GM18508 (cell line): ENCODE measurements at regions not wholly inside any gene's neighbourhood (a gene's known extent, or its start where the extent isn't known, plus 50 kb on each side); places are given as distances from the start of the nearest gene placed in this dataset.
"Not testable (repeated sequence)": the region's sequence is repeated elsewhere in the genome, so short reads cannot be mapped to it uniquely, and the experiment has no call there.

Experiments
- ATAC-seq: cut with Tn5 transposase; IDR thresholded peaks from one replicate; pipeline ENCODE4 v1.9.1; 2021; ENCODE audit warnings: moderate number of reproducible peaks; ENCODE audit not compliant: insufficient read depth, unreplicated experiment

DNA sequence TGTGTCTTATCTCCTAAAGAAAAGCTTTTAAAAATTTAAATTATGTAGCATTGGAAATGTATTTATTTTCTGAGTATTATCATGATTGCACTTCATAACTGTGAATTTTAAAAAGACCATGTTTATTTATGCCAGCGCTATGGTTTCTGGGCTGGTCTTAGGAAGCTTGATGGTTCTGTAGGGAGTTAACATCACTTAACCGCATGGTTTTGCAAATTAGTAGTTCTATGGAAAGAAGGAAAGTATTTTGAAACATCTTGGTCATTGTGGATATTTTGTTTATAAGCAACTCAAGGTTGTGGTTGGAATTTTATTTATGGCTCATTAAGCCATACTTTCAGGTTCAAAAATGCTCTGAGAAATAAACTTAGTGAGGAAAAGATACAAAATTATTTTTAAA lies 549.4 kb downstream of the STK39 start:
- no peak for ATAC-seq

DNA sequence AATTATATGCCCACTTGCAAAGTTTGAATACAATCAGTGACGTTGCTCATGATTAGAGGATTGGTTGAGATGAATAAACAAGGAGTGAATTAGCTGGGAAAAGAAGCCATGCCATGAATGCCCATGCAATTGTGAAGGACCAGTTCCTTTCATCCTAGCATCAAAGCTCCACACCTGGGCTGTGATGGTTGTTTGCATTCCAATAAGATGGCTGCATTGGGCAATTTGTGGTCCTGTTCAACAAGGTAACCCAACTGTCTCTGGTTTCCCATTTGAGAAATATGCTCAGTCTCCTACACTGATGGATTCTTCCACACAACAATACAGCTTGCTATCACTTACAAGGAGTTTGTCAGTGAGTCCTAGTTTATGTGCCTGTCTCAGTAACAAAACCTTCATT lies 550.2 kb downstream of the STK39 start:
- ATAC-seq, result no peak

DNA sequence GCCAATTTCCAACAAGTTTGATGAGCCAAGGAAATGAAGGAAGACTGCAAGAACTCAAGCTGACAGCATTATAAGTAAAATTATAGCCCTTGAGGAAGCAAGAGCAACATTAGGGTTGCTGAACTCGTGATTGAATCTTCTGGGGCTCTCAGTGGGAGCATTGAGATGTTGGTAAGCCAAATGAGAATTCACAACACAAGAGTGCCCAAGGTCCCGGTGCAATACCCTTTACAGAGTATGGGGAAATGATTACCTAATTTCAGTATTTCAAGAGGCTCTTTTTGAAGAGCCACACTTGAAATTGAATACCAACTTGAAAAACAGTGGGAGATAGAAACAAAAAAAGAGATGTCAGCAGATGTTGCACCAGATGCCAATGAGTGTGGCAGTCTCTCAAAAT lies 554.5 kb downstream of the STK39 start:
- ATAC-seq, result no peak

DNA sequence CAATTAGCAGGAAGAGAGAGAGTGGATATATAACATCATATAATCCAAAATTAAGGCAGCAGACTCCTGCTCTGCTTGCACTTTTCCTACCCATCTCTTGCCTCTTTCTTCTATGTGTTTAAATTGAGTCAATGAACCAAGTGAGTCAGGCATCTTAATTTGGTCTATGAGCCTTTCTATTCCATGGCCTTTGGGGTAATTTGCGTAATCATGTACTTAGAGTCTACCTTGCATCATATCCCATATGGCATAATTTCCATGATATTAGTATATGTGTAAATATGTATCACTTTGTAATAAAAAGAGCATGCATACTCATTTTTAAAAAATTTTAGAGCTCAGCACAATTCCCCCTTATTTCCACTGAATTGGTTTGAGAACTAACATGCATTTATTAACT lies 555.2 kb downstream of the STK39 start:
- no peak for ATAC-seq

DNA sequence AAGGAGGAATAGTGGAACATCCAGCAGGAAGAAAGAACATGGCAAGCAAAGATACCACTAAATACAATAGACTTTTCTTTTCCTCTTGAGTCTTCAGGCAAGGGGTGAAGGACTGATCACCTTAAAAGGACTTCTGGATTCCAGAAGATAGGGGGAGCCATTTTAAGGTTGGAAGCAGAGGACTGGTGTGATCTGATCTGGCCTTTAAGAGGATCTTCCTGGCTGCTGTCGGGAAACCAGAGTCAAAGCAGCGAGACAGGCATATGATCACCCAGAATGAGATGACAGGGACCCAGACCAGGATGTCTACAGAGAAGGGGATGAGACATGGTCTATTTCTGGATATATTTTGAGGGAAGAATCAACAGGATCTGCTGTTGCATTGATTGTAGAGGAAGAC lies 558.0 kb downstream of the STK39 start:
- ATAC-seq, result no peak

DNA sequence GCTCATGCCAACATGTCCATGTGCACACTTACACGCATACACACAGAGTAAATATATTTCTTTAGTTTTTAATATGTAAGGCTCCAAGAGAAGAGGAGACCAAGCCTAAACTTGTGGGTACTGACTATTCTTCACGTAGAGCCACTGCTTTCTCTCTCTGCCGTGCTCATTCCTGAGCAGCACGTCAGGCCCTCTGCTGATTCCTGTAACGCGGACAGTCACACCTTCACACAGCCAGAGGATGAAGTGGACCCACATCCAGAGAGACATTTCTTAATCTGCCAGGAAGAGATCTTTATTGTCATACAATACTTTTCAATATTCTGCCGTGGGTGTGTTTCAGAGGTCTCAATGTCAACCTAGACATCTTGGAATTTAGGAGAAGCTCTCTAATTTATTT lies 560.7 kb downstream of the STK39 start:
- ATAC-seq, result no peak

DNA sequence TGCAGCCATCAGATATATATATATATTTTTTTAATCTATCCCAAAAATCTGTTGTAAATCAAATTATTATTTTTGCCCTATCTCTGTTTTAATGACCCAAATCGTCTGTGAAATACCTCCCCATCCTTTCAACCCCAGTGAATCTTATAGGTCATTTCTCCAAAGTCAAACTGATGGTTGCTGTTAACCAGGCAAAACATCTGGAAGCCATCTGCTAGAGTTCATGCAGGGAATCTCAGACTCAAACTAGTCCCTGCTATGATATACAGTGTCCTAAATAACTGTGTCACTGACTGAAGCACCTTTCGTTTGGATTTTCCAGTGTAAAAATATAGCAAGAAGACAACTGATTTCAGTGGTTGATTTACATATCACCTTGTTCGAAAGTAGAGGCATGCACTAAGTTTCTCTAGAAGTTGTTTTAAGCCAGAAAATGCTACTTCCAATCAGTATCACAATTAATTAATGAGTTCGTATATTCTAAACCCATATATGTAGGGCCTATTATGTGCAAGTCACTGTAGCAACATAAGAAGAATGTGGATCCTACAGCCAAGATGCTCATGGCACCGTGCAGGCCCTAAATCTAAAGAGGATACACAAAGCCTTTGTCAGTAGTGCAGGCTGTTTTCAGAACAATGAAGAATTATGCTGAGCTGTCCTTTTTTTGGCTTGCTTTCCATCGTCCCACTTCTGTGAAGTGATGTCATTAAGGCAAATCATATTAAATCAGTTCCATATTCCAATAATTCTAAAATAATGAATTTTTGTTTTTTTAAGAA lies 566.0 kb downstream of the STK39 start:
- no peak for ATAC-seq

DNA sequence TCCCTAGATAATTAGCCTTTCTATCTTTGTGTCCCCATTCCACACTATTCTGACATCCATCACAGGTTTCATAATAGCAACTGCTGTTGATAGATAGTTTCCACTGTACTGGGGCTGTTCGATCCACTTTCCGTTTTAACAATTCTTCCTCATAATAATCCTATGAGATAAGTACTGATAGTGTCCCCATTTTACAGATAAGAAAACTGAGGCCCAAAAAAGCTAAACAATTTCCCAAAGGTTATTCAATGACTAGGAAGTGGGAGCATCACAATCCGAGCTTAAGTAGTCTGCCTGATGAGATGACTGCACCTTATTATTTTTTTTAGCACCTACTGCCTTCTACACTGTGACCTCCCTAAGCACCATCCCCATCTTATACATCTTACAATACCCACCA lies 569.2 kb downstream of the STK39 start:
- no peak for ATAC-seq

DNA sequence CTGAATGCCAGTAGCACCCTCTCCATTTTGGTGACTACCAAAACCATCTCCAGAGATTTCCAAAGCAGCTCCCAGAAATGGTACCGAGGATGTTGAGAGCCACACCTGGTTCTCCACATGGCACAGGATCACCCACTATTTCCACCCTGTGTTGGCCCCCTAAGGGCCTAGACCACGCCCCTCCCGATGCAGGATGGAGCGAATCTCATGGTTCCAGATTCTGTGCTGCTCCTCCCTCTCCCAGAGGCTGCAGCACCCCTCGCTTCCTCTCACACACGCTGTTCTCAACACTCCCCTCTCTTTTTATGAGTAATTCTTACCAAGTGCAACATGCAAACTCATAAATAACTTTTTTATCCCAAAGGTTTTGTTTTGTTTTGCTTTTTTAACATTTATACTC lies 571.5 kb downstream of the STK39 start:
- no peak for ATAC-seq

DNA sequence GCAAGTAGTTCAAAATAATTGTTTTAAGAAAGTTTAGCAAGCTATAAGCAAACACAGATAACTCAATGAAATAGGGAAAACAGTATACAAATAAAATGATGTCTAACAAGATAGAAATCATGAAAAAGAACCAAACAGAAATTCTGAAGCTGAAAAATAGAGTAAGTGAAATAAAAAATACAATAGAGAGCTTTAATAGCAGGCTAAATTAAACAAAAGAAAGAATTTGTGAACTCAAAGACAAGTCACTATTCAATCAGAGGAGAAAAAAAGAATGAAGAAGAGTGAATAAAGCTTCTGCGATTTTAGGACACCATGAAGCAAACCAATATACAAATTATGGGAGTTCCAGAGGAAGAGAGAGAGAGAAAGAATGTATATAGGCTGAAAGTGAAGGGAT lies 576.8 kb downstream of the STK39 start:
- ATAC-seq, result no peak

DNA sequence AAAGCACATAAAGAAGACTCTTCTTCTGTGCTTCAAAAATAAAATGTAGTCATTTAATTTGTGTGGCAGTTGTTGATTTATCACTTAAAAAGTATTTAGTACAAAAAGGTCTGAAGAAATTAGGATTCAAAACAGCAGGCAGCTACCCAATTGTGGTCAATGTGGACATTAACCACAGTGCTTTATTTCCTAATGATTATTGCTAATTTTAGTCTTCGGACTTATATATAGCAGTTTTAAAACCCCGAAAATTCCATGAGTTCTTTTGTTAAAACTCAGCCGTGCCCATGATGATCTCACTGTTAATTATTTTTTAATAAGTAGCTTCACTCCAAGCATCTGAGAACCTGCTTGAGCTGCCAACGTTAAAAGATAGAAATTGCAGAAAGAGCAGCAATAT lies 594.3 kb downstream of the STK39 start:
- ATAC-seq, result no peak

DNA sequence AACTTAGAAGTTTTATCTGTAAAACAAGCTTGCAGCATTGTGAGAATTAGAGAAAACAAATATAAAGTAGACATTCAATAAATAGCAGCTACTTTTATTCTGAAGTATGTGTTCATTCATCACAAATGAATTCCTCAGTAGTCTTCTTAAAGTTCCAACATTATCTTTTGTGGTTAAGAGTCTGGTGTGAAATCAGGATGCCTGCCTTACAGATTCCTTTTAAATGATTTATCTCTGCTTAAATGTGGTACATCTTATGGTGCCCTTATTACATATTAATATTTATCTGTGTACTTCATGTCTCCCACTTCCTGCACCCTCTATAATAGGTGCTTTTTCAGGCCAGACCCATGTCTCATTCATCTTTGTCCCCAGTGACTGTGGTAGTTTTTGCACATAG lies 595.0 kb downstream of the STK39 start:
- ATAC-seq, result no peak

DNA sequence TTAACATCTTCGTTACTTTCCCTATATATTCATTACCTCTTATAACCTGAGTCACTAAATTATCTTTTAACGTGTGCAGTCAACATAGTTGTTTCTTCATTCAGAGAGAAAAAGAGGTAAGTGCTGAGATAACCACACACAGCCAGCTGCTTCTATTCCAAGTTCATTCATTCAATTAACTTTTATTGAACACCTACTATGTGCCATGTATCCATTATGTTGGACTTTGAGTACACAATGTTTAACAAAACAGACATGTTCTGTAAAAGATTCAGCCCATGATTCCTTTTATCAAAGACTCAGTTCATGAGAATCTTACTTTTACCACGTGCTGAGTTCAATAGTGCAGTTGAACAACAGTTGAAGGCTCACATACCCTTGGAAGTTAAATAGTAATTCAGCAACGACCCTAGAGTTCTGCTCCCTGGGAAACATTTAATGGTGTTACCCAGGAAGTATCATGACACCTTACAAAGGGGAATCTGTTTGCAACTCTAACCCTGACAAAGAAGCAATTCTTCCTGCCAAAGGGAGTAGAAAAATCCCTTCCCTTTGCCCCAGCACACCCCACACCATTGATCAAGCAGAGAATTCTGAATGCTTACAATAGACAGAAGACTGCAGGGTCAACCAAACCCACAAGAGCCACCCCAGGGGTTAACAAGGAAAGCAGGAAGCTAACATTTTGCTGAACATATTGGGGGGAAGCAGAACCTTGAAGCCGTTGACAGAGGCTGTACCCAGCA lies 595.8 kb downstream of the STK39 start:
- ATAC-seq, result no peak

DNA sequence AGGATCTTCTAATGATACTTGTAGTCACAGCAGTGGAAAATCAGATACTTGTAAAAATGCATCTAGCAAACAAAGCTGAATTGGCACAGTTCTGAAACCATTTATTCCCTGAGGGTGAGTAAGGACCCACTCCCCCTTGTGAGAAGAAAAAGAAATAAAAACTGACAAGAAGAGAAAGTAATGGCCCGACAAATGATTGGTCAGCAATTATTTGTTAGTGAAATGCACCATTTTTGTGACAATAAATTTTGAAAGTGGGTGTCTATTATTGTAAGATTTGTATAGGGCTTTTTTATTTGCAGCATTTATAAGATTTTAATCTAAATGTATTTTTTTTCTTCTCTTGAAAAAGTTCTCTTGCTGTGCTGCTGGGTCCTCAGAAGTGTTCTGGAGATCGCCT lies 600.8 kb downstream of the STK39 start:
- ATAC-seq, result no peak

DNA sequence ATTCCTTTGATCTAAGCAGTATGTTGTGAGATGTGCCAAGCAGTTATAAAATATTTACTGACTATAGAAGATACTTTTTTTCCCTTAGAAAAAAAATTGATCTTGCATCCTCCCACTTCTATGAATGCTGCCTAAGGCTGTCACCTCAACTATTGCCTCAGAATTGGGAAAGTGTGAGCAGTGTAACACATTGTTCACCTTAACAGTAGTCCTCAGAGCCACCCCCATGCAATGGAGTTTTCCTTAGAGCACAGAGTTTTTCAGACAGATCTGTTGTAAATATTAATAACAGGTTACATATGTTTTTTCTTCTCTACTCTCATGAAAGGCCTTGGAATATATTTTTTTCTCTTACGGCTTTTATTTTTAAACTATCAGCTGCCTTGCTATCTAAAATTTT lies 607.3 kb downstream of the STK39 start:
- no peak for ATAC-seq

DNA sequence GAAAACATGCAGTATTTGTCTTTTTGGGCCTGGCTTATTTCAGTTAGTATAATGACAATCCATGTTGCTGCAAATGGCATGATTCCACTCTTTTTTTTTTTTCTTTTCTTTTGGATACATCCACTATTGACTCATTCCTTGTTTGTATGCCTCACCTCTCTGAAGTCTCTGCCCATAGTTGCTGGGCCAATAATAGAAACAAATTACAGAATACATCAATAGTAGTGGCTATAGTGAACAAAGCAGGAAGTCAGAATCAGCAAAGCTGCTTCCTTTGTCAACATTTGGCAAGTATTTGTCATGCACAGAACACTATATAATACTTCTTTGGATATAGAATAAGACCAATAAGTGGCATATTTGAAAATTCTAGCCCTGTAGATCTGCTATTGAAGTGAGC lies 609.7 kb downstream of the STK39 start:
- no peak for ATAC-seq

DNA sequence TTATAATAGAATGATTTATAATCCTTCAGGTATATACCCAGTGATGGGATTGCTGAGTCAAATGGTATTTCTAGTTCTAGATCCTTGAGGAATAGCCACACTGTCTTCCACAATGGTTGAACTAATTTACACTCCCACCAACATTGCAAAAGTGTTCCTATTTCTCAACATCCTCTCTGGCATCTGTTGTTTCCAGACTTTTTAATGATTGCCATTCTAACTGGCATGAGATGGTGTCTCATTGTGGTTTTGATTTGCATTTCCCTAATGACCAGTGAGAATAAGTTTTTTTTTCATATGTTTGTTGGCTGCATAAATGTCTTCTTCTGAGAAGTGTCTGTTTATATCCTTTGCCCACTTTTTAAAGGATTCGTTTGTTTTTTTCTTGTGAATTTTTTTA lies 615.1 kb downstream of the STK39 start:
- not testable (repeated sequence) for ATAC-seq

DNA sequence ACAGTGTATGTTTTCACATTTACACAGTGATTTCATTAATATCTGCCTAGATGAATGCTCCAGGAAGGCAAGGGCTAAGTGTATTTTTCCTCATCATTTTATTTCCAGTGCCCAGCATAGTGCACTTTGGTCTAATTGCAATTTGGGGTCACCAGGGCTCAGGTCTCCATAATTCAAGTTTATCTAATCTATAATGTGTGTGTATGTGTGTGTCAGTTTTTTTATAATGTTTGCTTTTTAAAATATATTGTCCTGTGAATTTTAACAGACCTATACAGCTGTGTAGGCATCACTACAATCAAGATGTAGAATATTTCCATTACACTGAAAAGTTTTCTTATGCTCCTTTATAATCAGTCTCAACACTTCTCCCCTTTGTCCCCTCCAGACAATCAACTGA lies 620.4 kb downstream of the STK39 start:
- ATAC-seq, result no peak

DNA sequence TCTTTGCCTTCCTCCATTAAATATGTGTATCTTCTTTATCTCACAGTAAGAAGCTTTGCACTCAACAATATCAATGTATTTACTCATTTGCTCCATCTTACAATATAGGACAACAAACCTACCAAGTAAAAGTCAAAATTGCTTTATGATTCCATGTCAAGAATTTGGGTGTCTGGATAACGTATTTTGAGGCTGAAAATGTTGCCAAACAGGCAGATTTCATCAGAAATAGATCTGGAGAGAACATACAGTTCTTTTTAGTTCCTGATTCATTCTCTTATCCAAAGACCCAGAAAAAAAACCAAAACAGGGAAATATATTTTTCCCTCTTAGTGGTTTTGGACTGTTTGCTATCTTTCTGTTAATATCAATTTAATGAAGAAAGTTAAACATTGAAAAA lies 621.1 kb downstream of the STK39 start:
- ATAC-seq, result no peak

DNA sequence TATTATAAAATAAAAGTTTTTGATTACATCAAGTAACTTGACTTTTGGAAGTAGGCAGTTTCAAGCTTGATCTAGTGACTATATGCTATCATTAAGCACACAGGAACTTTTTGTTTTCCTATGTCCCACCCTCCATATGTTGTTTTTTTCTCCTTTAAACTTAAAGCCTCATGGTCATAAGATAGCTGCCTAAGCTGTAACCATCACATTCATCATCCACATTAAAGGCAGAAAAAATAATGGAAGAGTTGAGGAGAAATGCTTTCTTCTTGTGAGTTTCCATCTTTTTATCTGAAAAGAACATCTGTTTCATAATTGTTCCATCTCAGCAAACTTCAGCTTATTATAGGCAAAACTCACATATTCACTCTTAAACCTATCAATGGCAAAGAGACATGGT lies 630.4 kb downstream of the STK39 start:
- no peak for ATAC-seq

DNA sequence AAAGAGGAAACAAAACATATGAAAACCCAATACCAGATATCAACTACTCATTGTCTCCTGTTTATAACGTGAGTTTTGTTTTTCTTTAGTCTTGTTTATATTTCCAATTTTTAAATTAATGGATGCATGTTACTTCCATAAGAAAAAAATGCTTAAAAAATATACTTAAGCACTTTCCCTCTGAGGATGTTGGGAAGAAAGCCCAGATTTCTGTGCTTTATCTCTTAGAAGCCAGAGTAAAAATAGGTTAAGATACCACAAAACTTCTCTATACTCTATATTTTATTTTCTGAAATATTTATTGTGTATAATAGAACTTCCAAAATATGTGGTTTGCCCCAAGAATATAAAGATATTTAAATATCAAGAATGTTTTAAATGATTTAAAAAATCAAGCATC lies 633.9 kb downstream of the STK39 start:
- no peak for ATAC-seq

DNA sequence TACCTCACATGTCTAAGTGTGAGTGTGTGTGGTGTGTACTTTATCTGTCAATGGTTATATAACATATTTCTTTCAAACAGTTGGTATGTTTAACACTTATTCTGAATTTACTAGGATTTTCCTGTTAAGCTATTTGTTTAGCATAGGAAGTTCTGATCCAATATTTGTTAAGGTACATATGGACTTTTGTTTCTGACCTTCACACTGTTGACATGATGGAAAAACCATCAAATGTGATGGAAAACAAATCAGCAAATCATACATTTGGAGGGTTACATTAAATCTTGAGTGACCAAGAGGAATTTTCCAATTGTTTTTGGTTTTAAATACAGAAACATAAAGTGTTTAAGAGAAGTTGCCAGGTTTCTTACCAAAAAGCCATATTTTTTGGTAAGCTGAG lies 638.9 kb downstream of the STK39 start:
- no peak for ATAC-seq
